GM19351 (cell line): ENCODE measurements at regions not wholly inside any gene's neighbourhood (a gene's known extent, or its start where the extent isn't known, plus 50 kb on each side); places are given as distances from the start of the nearest gene placed in this dataset.

Experiments
- ATAC-seq: cut with Tn5 transposase; IDR thresholded peaks from one replicate; pipeline ENCODE4 v1.9.1; 2021; ENCODE audit warnings: mild to moderate bottlenecking, moderate library complexity; ENCODE audit not compliant: unreplicated experiment

GRCh38 chr14:71650187-71650755 lies 282.0 kb upstream of the RGS6 start:
- ATAC-seq, result no peak

DNA sequence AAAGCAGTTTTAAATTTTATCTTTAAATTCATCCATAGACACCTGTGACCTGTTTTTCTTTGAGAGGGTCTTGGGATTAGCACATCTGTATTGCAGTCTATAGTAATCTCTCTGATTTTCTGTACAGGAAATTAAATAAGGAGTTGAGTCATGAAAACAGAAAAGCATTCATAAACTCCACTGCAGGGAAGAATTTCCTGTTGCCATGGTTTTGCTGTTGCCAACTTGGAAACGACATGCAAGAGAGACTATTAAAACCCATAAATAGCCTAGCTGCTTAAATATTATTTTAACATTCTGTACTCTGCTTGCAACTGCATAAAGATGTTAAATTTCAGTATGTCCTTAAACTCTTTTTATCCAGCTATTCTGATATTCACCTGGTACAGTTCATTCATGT lies 281.0 kb upstream of the RGS6 start:
- ATAC-seq, result no peak

DNA sequence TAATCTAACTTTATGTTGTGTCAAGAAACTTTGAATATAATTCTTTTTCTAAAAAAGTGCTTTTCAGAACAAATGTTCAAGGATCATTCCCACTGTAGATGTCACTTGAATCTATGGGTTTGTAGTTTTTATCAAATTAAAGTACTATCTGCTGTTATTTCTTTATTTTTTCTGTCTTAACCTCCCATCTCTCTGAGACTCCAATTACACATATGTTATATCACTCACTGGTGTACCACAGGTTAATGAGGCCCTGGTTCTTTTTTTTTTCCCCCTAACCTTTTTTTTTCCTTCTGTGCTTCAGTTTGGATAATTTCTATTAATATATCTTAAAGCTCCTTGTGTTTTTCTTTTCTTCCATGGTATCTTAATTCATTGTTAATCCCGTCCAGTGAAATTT lies 279.9 kb upstream of the RGS6 start:
- no peak for ATAC-seq

DNA sequence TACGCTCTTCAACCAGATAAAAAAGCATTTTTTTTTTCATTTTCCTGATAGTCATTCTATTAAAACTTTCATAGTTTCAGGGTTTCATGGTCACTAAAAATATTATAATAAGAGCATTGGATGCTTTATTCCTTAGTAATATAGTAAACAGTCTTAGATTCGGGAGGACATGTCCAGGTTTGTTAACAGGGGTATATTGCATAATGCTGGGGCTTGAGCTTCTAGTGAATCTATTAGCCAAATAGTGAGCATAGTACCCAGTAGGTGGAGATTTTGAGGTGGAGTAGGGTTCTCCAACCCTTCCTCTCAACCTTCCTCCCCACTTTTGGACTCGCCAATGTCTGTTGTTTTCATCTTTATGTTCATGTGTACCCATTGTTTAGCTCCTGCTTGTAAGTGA lies 277.4 kb upstream of the RGS6 start:
- no peak for ATAC-seq

GRCh38 chr14:71658261-71658860 lies 273.9 kb upstream of the RGS6 start:
- ATAC-seq, result no peak

GRCh38 chr14:71659159-71659558 lies 273.1 kb upstream of the RGS6 start:
- ATAC-seq, result no peak

DNA sequence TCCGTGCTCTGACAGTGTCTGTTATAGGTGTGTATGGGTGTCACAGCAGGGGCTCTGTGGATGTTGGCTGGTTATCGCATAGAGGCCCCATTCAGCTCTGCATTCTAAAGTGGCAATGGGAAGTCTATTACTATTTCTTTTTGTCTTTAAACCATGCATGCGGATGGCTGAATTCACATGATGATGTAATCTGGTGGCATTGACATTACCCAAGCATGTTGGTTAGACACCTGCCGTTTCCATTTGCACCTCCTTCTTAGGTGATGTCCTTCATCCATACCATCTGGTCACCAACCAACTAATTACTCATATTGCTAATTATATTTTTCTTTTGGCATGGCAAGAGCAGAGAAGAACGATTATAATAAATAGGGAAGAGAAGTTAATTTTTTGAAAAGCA lies 270.8 kb upstream of the RGS6 start:
- no peak for ATAC-seq

GRCh38 chr14:71662291-71662790 lies 269.9 kb upstream of the RGS6 start:
- ATAC-seq, result no peak

DNA sequence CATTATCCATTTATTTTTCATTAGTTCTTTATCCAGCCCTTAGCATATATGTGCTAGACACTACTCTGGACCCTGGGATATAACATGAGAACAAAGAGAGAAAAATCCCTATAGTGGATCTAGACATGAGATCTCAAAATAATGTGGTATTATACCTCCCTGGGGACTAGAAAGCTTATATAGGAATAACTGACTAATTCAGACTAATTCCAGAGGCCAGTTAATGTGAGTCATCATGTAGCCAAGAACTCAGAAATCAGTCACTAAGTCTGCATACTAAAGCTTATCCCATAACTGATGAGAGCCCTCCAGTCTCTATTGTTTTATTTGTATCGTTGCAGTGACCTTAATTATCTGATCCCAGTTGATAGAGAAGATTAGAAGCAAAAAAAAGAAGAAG lies 267.1 kb upstream of the RGS6 start:
- no peak for ATAC-seq

- no peak for ATAC-seq
These were observed 266.4 kb upstream of the RGS6 start for GRCh38 chr14:71665781-71666180.

GRCh38 chr14:71666571-71667145 lies 265.6 kb upstream of the RGS6 start:
- no peak for ATAC-seq

DNA sequence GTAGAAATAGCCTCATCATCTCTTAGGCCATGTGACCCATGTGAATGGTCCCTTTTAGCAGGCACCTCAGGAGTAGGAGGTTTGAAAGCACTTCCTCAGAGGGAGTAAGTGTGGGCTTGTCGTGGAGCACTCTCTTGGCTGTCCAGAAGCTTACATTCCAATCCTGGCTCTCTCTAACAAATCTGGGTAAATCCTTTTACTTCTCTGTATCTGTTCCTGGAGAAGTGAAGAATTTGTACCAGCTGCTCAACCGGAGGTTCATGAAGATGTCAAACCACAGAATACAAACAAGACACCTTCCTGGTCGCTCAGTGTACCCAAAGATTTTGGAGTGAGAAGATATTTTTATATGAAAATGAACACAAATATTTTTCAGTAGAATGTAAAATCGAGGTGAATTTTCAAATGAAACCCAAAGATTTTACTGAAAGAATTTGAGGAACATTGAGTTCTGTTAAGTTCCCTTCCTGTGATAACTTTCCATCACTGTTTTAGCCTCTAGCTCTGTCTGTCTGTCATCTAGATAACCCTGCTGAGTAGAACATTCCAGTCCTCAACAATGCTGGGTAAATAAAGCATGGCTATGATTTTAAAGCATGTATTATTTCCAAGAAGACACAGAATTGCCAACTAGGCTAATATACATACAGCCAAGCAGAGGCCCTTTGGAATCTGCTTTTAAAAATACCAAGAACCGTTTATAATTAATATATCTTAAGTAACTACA lies 263.9 kb upstream of the RGS6 start:
- no peak for ATAC-seq

GRCh38 chr14:71672596-71672995 lies 259.6 kb upstream of the RGS6 start:
- ATAC-seq, result no peak

DNA sequence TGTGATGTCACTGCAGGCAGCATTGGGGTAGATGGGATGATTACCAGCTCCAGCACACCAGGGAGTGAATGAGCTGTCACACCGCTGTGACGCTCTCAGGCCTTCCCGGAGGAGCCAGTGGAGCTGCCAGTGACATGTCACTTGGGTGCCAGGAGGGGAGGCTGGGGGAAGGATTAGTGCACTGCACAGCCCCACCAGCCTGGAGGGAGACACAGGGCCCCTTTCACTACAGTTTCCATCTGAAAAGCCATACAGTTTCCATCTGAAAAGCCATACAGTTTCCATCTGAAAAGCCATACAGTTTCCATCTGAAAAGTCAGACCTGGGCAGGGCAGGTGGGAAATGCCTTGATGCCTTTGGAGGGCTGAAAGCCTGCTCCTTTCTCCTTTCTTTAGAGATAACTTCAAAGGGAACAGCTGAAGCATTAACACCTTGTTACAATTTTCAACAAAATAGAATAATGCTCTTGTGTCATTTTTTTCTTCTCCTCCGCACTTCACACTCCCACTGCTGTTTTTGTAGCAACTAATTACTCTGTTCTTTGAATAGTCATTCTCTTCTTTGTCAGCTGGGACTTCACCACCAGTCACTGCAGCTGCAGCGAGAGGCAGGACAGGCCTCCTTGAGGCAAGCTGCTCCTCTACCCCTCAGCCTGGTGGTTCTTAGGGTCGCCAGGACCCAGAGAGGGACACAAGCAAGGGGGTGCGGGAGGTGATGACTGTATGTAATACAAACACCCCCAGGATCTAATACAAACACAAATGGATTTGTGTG lies 256.9 kb upstream of the RGS6 start:
- ATAC-seq, result no peak

DNA sequence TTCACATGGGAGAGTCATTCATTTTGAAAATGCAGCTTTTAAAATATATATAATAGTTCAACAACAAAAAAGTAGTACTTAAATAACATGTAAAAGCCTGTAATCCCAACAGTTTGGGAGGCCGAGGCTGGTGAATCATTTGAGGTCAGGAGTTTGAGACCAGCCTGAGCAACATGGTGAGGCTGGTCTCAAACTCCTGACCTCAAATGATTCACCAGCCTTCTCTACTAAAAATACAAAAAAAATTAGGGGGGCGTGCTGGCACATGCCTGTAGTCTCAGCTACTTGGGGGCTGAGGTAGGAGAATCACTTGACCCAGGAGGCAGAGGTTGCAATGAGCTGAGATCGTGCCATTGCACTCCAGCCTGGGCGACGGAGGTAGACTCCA lies 256.3 kb upstream of the RGS6 start:
- ATAC-seq, result no peak

GRCh38 chr14:71680736-71681387 lies 251.4 kb upstream of the RGS6 start:
- ATAC-seq, result no peak

GRCh38 chr14:71682337-71682736 lies 249.9 kb upstream of the RGS6 start:
- no peak for ATAC-seq

GRCh38 chr14:71684323-71684722 lies 247.9 kb upstream of the RGS6 start:
- no peak for ATAC-seq

- no peak for ATAC-seq
These were observed 245.6 kb upstream of the RGS6 start for GRCh38 chr14:71686677-71687076.

GRCh38 chr14:71687166-71687831 lies 244.9 kb upstream of the RGS6 start:
- ATAC-seq, result no peak
